CD14-positive monocyte (primary cell): ENCODE measurements at regions not wholly inside any gene's neighbourhood (a gene's known extent, or its start where the extent isn't known, plus 50 kb on each side); places are given as distances from the start of the nearest gene placed in this dataset.

Experiments
- DNase-seq, 3 donors: peaks; one replicate each; pipeline ENCODE4 v3.0.0-alpha.2; 2011 to 2022
- H2AFZ ChIP-seq: 2 replicates; pipeline ENCODE4 v1.6.0; 2012; ENCODE audit warnings: mild to moderate bottlenecking, low read depth, low read length, inconsistent platforms; ENCODE audit not compliant: insufficient read depth, poor library complexity, severe bottlenecking
- H3K27ac ChIP-seq, 2 donors: 1 replicate in 1 of 2; 2 replicates in 1 of 2; pipeline ENCODE4 v1.5.1; 2012 to 2013; ENCODE audit warnings: low read length in 2 of 2, control low read depth in 1 of 2, inconsistent platforms in 1 of 2, low read depth in 1 of 2, mild to moderate bottlenecking in 1 of 2
- H3K27me3 ChIP-seq, 2 donors: one replicate each; pipeline versions ENCODE4 v1.6.0 to v1.6.1; 2011 to 2013; ENCODE audit warnings: low read length in 2 of 2; ENCODE audit not compliant: control insufficient read depth in 2 of 2, insufficient read depth in 2 of 2
- H3K36me3 ChIP-seq, 2 donors: replicated peaks in 1 of 2; 1 replicate in 1 of 2; 2 replicates in 1 of 2; pipeline versions ENCODE4 v1.5.1 to v1.6.1; 2012 to 2013; ENCODE audit warnings: low read length in 2 of 2, control low read depth in 1 of 2, inconsistent platforms in 1 of 2, mild to moderate bottlenecking in 1 of 2; ENCODE audit not compliant: insufficient read depth in 2 of 2, control insufficient read depth in 1 of 2
- H3K4me1 ChIP-seq, 2 donors: 1 replicate in 1 of 2; 2 replicates in 1 of 2; pipeline versions ENCODE4 v1.5.1 to v1.6.1; 2012 to 2013; ENCODE audit warnings: low read length in 2 of 2, control low read depth in 1 of 2, inconsistent platforms in 1 of 2, mild to moderate bottlenecking in 1 of 2, moderate library complexity in 1 of 2; ENCODE audit not compliant: insufficient read depth in 2 of 2, control insufficient read depth in 1 of 2
- H3K4me2 ChIP-seq: replicated peaks from 2 replicates; pipeline ENCODE3; 2012; ENCODE audit warnings: low read length, moderate library complexity, mild to moderate bottlenecking; ENCODE audit not compliant: poor library complexity, severe bottlenecking; ENCODE audit errors: extremely low read depth
- H3K4me3 ChIP-seq, 3 experiments: fragments of 200-600 bp in 1 of 3; sonication (generic) in 1 of 3; replicated peaks in 1 of 3; 1 replicate in 2 of 3; 2 replicates in 1 of 3; pipeline ENCODE4 v1.5.1; 2011 to 2013; ENCODE audit warnings: low read length in 3 of 3, mild to moderate bottlenecking in 3 of 3, control low read depth in 2 of 3, low read depth in 2 of 3, inconsistent platforms in 1 of 3, moderate library complexity in 1 of 3
- H3K79me2 ChIP-seq: 2 replicates; pipeline ENCODE4 v1.6.0; 2012; ENCODE audit warnings: mild to moderate bottlenecking, control low read depth, inconsistent platforms, low read length, moderate library complexity; ENCODE audit not compliant: insufficient read depth
- H3K9ac ChIP-seq: 2 replicates; pipeline ENCODE4 v1.6.0; 2017; ENCODE audit warnings: low read length, mild to moderate bottlenecking; ENCODE audit not compliant: insufficient read depth, poor library complexity, severe bottlenecking
- H3K9me3 ChIP-seq, 2 donors: replicated peaks in 1 of 2; 1 replicate in 1 of 2; 2 replicates in 1 of 2; pipeline versions ENCODE4 v1.5.1 to v1.6.1; 2012 to 2013; ENCODE audit warnings: low read length in 2 of 2, control low read depth in 1 of 2; ENCODE audit not compliant: control insufficient read depth in 1 of 2, insufficient read depth in 1 of 2
- H4K20me1 ChIP-seq: 2 replicates; pipeline ENCODE4 v1.6.0; 2012; ENCODE audit warnings: mild to moderate bottlenecking, low read length, control low read depth, moderate library complexity; ENCODE audit not compliant: insufficient read depth
- H3K27ac Mint-ChIP-seq, 7 donors: one replicate each; pipeline ENCODE4 v1.8.0; 2020; ENCODE audit warnings: mild to moderate bottlenecking in 7 of 7, mixed read lengths in 7 of 7, moderate library complexity in 6 of 7, inconsistent platforms in 2 of 7
- H3K27me3 Mint-ChIP-seq, 3 donors: one replicate each; pipeline ENCODE4 v1.8.0; 2021 to 2022; ENCODE audit warnings: low read depth in 3 of 3, mild to moderate bottlenecking in 3 of 3, mixed read lengths in 3 of 3, moderate library complexity in 3 of 3, inconsistent platforms in 1 of 3
- H3K36me3 Mint-ChIP-seq, 2 donors: one replicate each; pipeline ENCODE4 v1.8.0; 2020; ENCODE audit warnings: mixed read lengths in 2 of 2, inconsistent platforms in 1 of 2, mild to moderate bottlenecking in 1 of 2
- H3K4me1 Mint-ChIP-seq: one replicate; pipeline ENCODE4 v1.8.0; 2020; ENCODE audit warnings: mild to moderate bottlenecking, mixed read lengths
- H3K4me3 Mint-ChIP-seq, 2 donors: one replicate each; pipeline ENCODE4 v1.8.0; 2020; ENCODE audit warnings: mild to moderate bottlenecking in 2 of 2, mixed read lengths in 2 of 2, moderate library complexity in 1 of 2
- H3K9me3 Mint-ChIP-seq, 7 donors: one replicate each; pipeline ENCODE4 v1.8.0; 2020 to 2022; ENCODE audit warnings: mixed read lengths in 7 of 7, mild to moderate bottlenecking in 6 of 7, moderate library complexity in 6 of 7, inconsistent platforms in 2 of 7
- WGBS: methylation state at CpG from one replicate; pipeline ENCODE4 v1.1.5; 2013; ENCODE audit warnings: missing lambda C conversion rate; ENCODE audit not compliant: insufficient coverage; 5-methylcytosine and 5-hydroxymethylcytosine counted together
- intact Hi-C, 2 donors: fragments of 100-400 bp; cut with micrococcal nuclease; formaldehyde crosslinking; loops; one replicate each; pipeline versions ENCODE4 v1.15.0 to v1.15.1; 2023
- TF ChIP-seq, protein P1 (sequence below): fragments of 200-600 bp; IDR thresholded peaks from one replicate; pipeline ENCODE4 v1.8.0; 2022; ENCODE audit warnings: antibody characterized with exemption, mild to moderate bottlenecking

DNA sequence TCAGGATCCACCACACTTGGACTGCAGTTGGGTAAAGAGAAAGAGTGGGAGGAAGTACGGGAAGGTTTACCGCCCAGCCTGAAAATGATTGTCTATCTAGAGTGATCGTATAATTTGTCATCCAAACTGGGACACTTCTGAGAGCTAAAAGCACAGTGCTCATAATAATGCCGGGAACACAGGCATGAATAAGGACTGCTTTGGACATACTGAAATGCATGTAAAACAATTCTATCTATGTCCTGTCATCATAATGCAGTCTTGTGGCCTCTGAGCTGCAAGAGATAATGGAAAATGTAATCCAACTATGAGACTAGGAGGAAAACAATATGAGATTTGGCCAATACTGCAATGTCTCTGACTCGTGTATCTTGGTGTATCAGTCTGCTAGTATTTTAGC lies 435.5 kb downstream of the SOX11 start:
- Mint-ChIP-seq H3K27ac (no peak overlapping the region), H3K36me3 (no peaks in the 10 kb centered on the region), H3K4me3 (no peak overlapping the region), H3K4me1 (no peaks in the 10 kb centered on the region), H3K9me3 (peaks cover 1 to 8% (median 4%) of the 10 kb centered on the region in 7 donors), H3K27me3 (no peaks in the 10 kb centered on the region)
- H3K9me3 ChIP-seq = peaks cover 0 to 11% of the 10 kb centered on the region in 2 donors
- TF ChIP-seq, protein P1, sequence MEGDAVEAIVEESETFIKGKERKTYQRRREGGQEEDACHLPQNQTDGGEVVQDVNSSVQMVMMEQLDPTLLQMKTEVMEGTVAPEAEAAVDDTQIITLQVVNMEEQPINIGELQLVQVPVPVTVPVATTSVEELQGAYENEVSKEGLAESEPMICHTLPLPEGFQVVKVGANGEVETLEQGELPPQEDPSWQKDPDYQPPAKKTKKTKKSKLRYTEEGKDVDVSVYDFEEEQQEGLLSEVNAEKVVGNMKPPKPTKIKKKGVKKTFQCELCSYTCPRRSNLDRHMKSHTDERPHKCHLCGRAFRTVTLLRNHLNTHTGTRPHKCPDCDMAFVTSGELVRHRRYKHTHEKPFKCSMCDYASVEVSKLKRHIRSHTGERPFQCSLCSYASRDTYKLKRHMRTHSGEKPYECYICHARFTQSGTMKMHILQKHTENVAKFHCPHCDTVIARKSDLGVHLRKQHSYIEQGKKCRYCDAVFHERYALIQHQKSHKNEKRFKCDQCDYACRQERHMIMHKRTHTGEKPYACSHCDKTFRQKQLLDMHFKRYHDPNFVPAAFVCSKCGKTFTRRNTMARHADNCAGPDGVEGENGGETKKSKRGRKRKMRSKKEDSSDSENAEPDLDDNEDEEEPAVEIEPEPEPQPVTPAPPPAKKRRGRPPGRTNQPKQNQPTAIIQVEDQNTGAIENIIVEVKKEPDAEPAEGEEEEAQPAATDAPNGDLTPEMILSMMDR = no peak
- H3K9ac ChIP-seq = no peak overlapping the region
- H2AFZ ChIP-seq = no peak overlapping the region
- no peak overlapping the region for H3K4me2 ChIP-seq
- WGBS = 93% methylated on average over 3 of the region's 5 CpGs
- no peak overlapping the region for H3K4me3 ChIP-seq
- H3K79me2 ChIP-seq = no peaks in the 10 kb centered on the region
- no peaks in the 10 kb centered on the region for H3K36me3 ChIP-seq
- H3K4me1 ChIP-seq = no peaks in the 10 kb centered on the region
- intact Hi-C loops = no loop called here
- H4K20me1 ChIP-seq = no peaks in the 10 kb centered on the region
- no peak overlapping the region for H3K27ac ChIP-seq
- no peaks in the 10 kb centered on the region for H3K27me3 ChIP-seq
- DNase-seq = no peak

DNA sequence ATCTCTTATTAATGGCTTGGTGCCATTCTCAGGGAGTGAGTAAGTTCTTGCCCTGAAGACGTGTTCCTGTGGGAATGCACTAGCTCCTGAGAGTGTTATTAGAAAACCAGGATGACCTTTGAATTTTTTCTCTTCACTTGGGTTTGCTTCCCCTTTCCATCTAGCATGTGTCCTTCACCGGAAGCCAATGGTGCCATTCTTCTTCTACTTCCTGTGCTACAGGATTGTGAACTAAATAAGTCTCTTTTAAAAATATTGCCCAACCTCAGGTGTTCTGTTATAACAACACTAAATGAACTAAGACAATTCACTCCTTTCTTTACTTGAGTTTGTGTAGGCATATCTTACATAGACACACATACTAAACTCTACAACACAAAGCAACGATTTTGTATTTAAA lies 447.0 kb downstream of the SOX11 start:
- Histone ChIP-seq H2AFZ (no peak overlapping the region), H3K4me2 (no peak overlapping the region), H4K20me1 (no peaks in the 10 kb centered on the region), H3K27me3 (no peaks in the 10 kb centered on the region), H3K27ac (no peak overlapping the region), H3K79me2 (no peaks in the 10 kb centered on the region), H3K36me3 (no peaks in the 10 kb centered on the region), H3K9ac (no peak overlapping the region), H3K4me3 (no peak overlapping the region), H3K9me3 (peaks cover 0 to 6% of the 10 kb centered on the region in 2 donors), H3K4me1 (no peaks in the 10 kb centered on the region)
- peaks cover 0 to 13% (median 4%) of the 10 kb centered on the region in 7 donors for H3K9me3 Mint-ChIP-seq
- no peak for DNase-seq
- intact Hi-C loops = no loop called here
- TF ChIP-seq, protein P1 = no peak
- no peak overlapping the region for H3K27ac Mint-ChIP-seq
- H3K4me3 Mint-ChIP-seq = no peak overlapping the region
- H3K36me3 Mint-ChIP-seq = no peaks in the 10 kb centered on the region
- no peaks in the 10 kb centered on the region for H3K27me3 Mint-ChIP-seq
- H3K4me1 Mint-ChIP-seq = no peaks in the 10 kb centered on the region
- no CpG with 5 or more reads among the region's 3 CpGs for WGBS
